GM12891 (cell line): ENCODE measurements at regions not wholly inside any gene's neighbourhood (a gene's known extent, or its start where the extent isn't known, plus 50 kb on each side); places are given as distances from the start of the nearest gene placed in this dataset.

ENCODE experiments used
- POLR2A ChIP-seq: IDR thresholded peaks from 2 replicates; pipeline ENCODE4 v1.6.1; 2011; ENCODE audit warnings: low read depth, low read length, control low read depth
- POLR2AphosphoS5 ChIP-seq: IDR thresholded peaks from 2 replicates; pipeline ENCODE4 v1.6.1; 2011; ENCODE audit warnings: low read depth, low read length, control low read depth
- SPI1 ChIP-seq: IDR thresholded peaks from 2 replicates; pipeline ENCODE4 v1.6.1; 2011; ENCODE audit warnings: low read depth, low read length, control low read depth
- TAF1 ChIP-seq: IDR thresholded peaks from 2 replicates; pipeline ENCODE4 v1.6.1; 2011; ENCODE audit warnings: low read depth, low read length, control low read depth

DNA sequence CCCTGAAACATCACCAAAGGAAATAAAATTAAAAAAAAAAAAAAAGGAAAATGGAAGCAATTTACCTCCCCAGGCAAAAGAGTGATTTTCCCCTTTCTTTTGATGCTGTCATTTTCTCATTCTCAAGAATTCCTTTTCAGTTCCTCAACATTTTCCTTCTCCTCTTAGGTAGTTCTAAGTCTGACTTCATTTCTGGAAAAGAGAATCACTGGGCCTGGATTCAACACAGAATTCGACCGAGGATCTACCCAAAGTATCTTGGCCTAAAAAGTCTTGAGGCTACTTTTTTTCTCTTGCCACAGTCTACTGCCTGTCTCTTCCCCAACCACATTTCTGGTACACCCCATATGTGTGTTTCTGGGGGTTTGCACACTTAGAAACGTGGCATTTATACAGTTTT is 717.8 kb upstream of the TBX3 start:
- TF ChIP-seq POLR2A (no peak), TAF1 (no peak), POLR2AphosphoS5 (no peak), SPI1 (no peak)
